H9 (cell line): ENCODE measurements at regions not wholly inside any gene's neighbourhood (a gene's known extent, or its start where the extent isn't known, plus 50 kb on each side); places are given as distances from the start of the nearest gene placed in this dataset.

Experiments used
- DNase-seq: peaks from one replicate; pipeline ENCODE4 v3.0.0-alpha.2; 2017
- H2AFZ ChIP-seq: one replicate; pipeline ENCODE4 v1.6.1; 2013; ENCODE audit warnings: mild to moderate bottlenecking, low read length, control low read depth, moderate library complexity
- H2AK5ac ChIP-seq: 2 replicates; pipeline ENCODE4 v1.6.1; 2013; ENCODE audit warnings: low read length, control low read depth, mixed read lengths; ENCODE audit not compliant: insufficient read length
- H2BK120ac ChIP-seq: one replicate; pipeline ENCODE4 v1.6.1; 2013; ENCODE audit warnings: low read depth, mild to moderate bottlenecking, low read length, control low read depth, inconsistent platforms; ENCODE audit not compliant: poor library complexity, severe bottlenecking
- H2BK12ac ChIP-seq: 2 replicates; pipeline ENCODE4 v1.6.1; 2013; ENCODE audit warnings: low read length, control low read depth, mixed read lengths, low read depth; ENCODE audit not compliant: insufficient read length
- H2BK15ac ChIP-seq: 2 replicates; pipeline ENCODE4 v1.6.1; 2013; ENCODE audit warnings: low read depth, low read length, control low read depth
- H2BK20ac ChIP-seq: one replicate; pipeline ENCODE4 v1.6.1; 2013; ENCODE audit warnings: low read depth, mild to moderate bottlenecking, low read length, control low read depth, inconsistent platforms; ENCODE audit not compliant: poor library complexity, severe bottlenecking
- H2BK5ac ChIP-seq: 2 replicates; pipeline ENCODE4 v1.6.1; 2013; ENCODE audit warnings: low read length, control low read depth, mixed read lengths; ENCODE audit not compliant: insufficient read length
- H3K14ac ChIP-seq: 2 replicates; pipeline ENCODE4 v1.6.1; 2013; ENCODE audit warnings: low read length, control low read depth; ENCODE audit not compliant: insufficient read depth
- H3K18ac ChIP-seq: 2 replicates; pipeline ENCODE4 v1.6.1; 2013; ENCODE audit warnings: low read depth, mild to moderate bottlenecking, mixed read lengths, low read length, control low read depth; ENCODE audit not compliant: insufficient read length
- H3K23ac ChIP-seq: 2 replicates; pipeline ENCODE4 v1.6.1; 2013; ENCODE audit warnings: low read length, control low read depth, mixed read lengths, low read depth; ENCODE audit not compliant: insufficient read length
- H3K23me2 ChIP-seq: 2 replicates; pipeline ENCODE4 v1.6.1; 2013; ENCODE audit warnings: low read depth, mild to moderate bottlenecking, mixed read lengths, low read length, control low read depth; ENCODE audit not compliant: insufficient read length, poor library complexity, severe bottlenecking
- H3K27ac ChIP-seq: 2 replicates; pipeline ENCODE4 v1.5.1; 2013; ENCODE audit warnings: low read length, control low read depth, mixed read lengths, low read depth; ENCODE audit not compliant: insufficient read length
- H3K27me3 ChIP-seq: 2 replicates; pipeline ENCODE4 v1.6.1; 2013; ENCODE audit warnings: low read length, control low read depth, inconsistent platforms; ENCODE audit not compliant: insufficient read depth
- H3K4ac ChIP-seq: 2 replicates; pipeline ENCODE4 v1.6.1; 2013; ENCODE audit warnings: low read depth, mild to moderate bottlenecking, control low read depth, inconsistent platforms, low read length, moderate library complexity
- H3K4me1 ChIP-seq: 2 replicates; pipeline ENCODE4 v1.6.1; 2013; ENCODE audit warnings: low read length, control low read depth, inconsistent platforms; ENCODE audit not compliant: insufficient read depth
- H3K4me2 ChIP-seq: 2 replicates; pipeline ENCODE4 v1.6.1; 2013; ENCODE audit warnings: low read length, control low read depth, mixed read lengths; ENCODE audit not compliant: insufficient read length, insufficient read depth
- H3K56ac ChIP-seq: 2 replicates; pipeline ENCODE4 v1.6.1; 2013; ENCODE audit warnings: low read depth, mild to moderate bottlenecking, mixed read lengths, low read length, control low read depth; ENCODE audit not compliant: insufficient read length
- H3K79me1 ChIP-seq: 2 replicates; pipeline ENCODE4 v1.6.1; 2013; ENCODE audit warnings: low read depth, mild to moderate bottlenecking, moderate library complexity, low read length, control low read depth, inconsistent platforms; ENCODE audit not compliant: insufficient read depth, poor library complexity, severe bottlenecking
- H3K79me2 ChIP-seq: 2 replicates; pipeline ENCODE4 v1.6.1; 2013; ENCODE audit warnings: low read length, control low read depth, inconsistent platforms; ENCODE audit not compliant: insufficient read depth
- H3K9ac ChIP-seq: 2 replicates; pipeline ENCODE4 v1.6.1; 2013; ENCODE audit warnings: low read length, control low read depth, mixed read lengths; ENCODE audit not compliant: insufficient read length; ENCODE audit errors: extremely low read depth
- H3K9me3 ChIP-seq: one replicate; pipeline ENCODE4 v1.6.1; 2013; ENCODE audit warnings: low read depth, low read length, inconsistent platforms; ENCODE audit not compliant: control insufficient read depth
- H3T11ph ChIP-seq: one replicate; pipeline ENCODE4 v1.6.1; 2013; ENCODE audit warnings: mild to moderate bottlenecking, low read length, control low read depth, inconsistent platforms
- H4K20me1 ChIP-seq: one replicate; pipeline ENCODE4 v1.6.1; 2013; ENCODE audit not compliant: control insufficient read depth, insufficient read length, insufficient read depth
- H4K5ac ChIP-seq: 2 replicates; pipeline ENCODE4 v1.6.1; 2013; ENCODE audit warnings: low read depth, mild to moderate bottlenecking, mixed read lengths, low read length, control low read depth; ENCODE audit not compliant: insufficient read length
- H4K8ac ChIP-seq: replicated peaks from 2 replicates; pipeline ENCODE4 v1.6.1; 2013; ENCODE audit warnings: low read length, control low read depth, mixed read lengths, low read depth; ENCODE audit not compliant: insufficient read length
- H4K91ac ChIP-seq: 2 replicates; pipeline ENCODE4 v1.6.1; 2013; ENCODE audit warnings: low read depth, mild to moderate bottlenecking, moderate library complexity, mixed read lengths, low read length, control low read depth; ENCODE audit not compliant: insufficient read length
- H3K27ac Mint-ChIP-seq, 3 experiments: 2 replicates in 2 of 3; 3 replicates in 1 of 3; pipeline ENCODE4 v1.8.0; 2020 to 2021; ENCODE audit warnings: mixed read lengths in 3 of 3, mild to moderate bottlenecking in 1 of 3, moderate library complexity in 1 of 3
- H3K27me3 Mint-ChIP-seq: 2 replicates; pipeline ENCODE4 v1.8.0; 2021; ENCODE audit warnings: low read depth, mild to moderate bottlenecking, moderate library complexity, mixed read lengths
- H3K36me3 Mint-ChIP-seq, 3 experiments: 2 replicates in 2 of 3; 3 replicates in 1 of 3; pipeline ENCODE4 v1.8.0; 2020 to 2021; ENCODE audit warnings: low read depth in 3 of 3, mixed read lengths in 3 of 3; ENCODE audit not compliant: insufficient read depth in 1 of 3
- H3K4me1 Mint-ChIP-seq, 2 experiments: 2 replicates each; pipeline ENCODE4 v1.8.0; 2020; ENCODE audit warnings: mixed read lengths in 2 of 2
- H3K4me3 Mint-ChIP-seq, 2 experiments: 2 replicates in 1 of 2; 3 replicates in 1 of 2; pipeline ENCODE4 v1.8.0; 2020 to 2021; ENCODE audit warnings: mild to moderate bottlenecking in 2 of 2, mixed read lengths in 2 of 2, moderate library complexity in 1 of 2
- H3K9me3 Mint-ChIP-seq, 2 experiments: 2 replicates in 1 of 2; 3 replicates in 1 of 2; pipeline ENCODE4 v1.8.0; 2020; ENCODE audit warnings: mild to moderate bottlenecking in 2 of 2, mixed read lengths in 2 of 2, moderate library complexity in 1 of 2
- WGBS: extraction: QIAGEN DNeasy Blood & Tissue Kit; methylation state at CpG from one replicate; pipeline ENCODE4 v1.1.7; 2013; ENCODE audit warnings: missing lambda C conversion rate, low lambda C conversion rate, mixed read lengths; ENCODE audit not compliant: insufficient read length; ENCODE audit errors: extremely low coverage; 5-methylcytosine and 5-hydroxymethylcytosine counted together
- TF ChIP-seq, protein P1 (sequence below): fragments of 200-600 bp; sonication (generic); conservative IDR thresholded peaks from 3 replicates; pipeline ENCODE4 v1.8.0; 2021; ENCODE audit warnings: antibody characterized with exemption, mild to moderate bottlenecking

DNA sequence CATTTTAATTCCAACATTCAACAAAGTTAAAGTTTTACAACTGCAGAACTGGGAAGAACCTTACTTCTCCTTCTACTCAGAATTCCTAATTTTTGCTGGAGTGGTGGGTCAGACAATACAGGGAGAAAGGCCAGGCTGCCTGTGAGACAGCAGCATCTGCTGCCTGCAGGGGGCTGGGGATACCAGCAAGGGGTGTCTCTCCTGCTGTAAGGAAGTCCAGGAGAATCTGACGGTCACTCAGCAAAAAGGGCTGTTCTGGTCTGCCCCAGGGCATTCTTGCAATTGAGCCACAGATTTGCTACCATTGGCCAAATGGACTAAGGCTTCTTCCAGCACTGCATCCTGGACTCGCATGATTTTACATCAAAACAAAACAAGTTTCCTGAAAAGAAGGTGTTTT is 426.6 kb upstream of the CDH11 start:
- H3K79me2 ChIP-seq = no peaks in the 10 kb centered on the region
- H2BK5ac ChIP-seq = no peak overlapping the region
- no peak overlapping the region for H2BK20ac ChIP-seq
- peak; percentile 60 for DNase-seq
- no peak overlapping the region for H2BK15ac ChIP-seq
- peaks cover 2% of the 10 kb centered on the region; the same call in 1 of the 2 replicates for H3K27me3 Mint-ChIP-seq
- no peaks in the 10 kb centered on the region for H3K79me1 ChIP-seq
- H2BK12ac ChIP-seq = no peak overlapping the region
- H3K4me2 ChIP-seq = no peak overlapping the region
- H3K4me1 ChIP-seq = peaks cover 11% of the 10 kb centered on the region; the same call in 1 of the 2 replicates
- no peak overlapping the region for H3K18ac ChIP-seq
- H3K4me3 Mint-ChIP-seq = no peak overlapping the region
- H2BK120ac ChIP-seq = no peak overlapping the region
- H4K8ac ChIP-seq = no peak overlapping the region
- H3T11ph ChIP-seq = no peak overlapping the region
- no peak overlapping the region for H3K4ac ChIP-seq
- H2AFZ ChIP-seq = peak overlapping the region; percentile 85
- no peaks in the 10 kb centered on the region for H3K27me3 ChIP-seq
- no peak overlapping the region for H4K5ac ChIP-seq
- WGBS = no CpG with 5 or more reads among the region's 2 CpGs
- H4K20me1 ChIP-seq = no peaks in the 10 kb centered on the region
- no peak overlapping the region for H3K56ac ChIP-seq
- no peak overlapping the region for H4K91ac ChIP-seq
- H3K14ac ChIP-seq = no peak overlapping the region
- H2AK5ac ChIP-seq = no peak overlapping the region
- H3K36me3 Mint-ChIP-seq = peaks cover 2 to 33% (median 14%) of the 10 kb centered on the region in 3 experiments; a peak in 6 of 7 replicates
- H3K9me3 Mint-ChIP-seq = peaks cover 24 to 34% of the 10 kb centered on the region in 2 experiments
- no peaks in the 10 kb centered on the region for H3K9me3 ChIP-seq
- H3K23ac ChIP-seq = no peak overlapping the region
- peaks cover 28 to 30% of the 10 kb centered on the region in 2 experiments for H3K4me1 Mint-ChIP-seq
- TF ChIP-seq, protein P1, sequence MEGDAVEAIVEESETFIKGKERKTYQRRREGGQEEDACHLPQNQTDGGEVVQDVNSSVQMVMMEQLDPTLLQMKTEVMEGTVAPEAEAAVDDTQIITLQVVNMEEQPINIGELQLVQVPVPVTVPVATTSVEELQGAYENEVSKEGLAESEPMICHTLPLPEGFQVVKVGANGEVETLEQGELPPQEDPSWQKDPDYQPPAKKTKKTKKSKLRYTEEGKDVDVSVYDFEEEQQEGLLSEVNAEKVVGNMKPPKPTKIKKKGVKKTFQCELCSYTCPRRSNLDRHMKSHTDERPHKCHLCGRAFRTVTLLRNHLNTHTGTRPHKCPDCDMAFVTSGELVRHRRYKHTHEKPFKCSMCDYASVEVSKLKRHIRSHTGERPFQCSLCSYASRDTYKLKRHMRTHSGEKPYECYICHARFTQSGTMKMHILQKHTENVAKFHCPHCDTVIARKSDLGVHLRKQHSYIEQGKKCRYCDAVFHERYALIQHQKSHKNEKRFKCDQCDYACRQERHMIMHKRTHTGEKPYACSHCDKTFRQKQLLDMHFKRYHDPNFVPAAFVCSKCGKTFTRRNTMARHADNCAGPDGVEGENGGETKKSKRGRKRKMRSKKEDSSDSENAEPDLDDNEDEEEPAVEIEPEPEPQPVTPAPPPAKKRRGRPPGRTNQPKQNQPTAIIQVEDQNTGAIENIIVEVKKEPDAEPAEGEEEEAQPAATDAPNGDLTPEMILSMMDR = peak; percentile 53; the same call in 2 of the 3 replicates
- H3K27ac Mint-ChIP-seq = peak overlapping the region in 2 of 3 experiments; percentile 30 to 72; a peak in 4 of 7 replicates
- no peak overlapping the region for H3K27ac ChIP-seq
- H3K9ac ChIP-seq = no peak overlapping the region
- H3K23me2 ChIP-seq = no peaks in the 10 kb centered on the region
